Mesothelial cell of epicardium (in vitro differentiated cells): ENCODE measurements at regions not wholly inside any gene's neighbourhood (a gene's known extent, or its start where the extent isn't known, plus 50 kb on each side); places are given as distances from the start of the nearest gene placed in this dataset.

Experiments used
- DNase-seq, 2 experiments: peaks; one replicate each; pipeline ENCODE4 v3.0.0; 2021; ENCODE audit warnings: low spot score in 2 of 2; ENCODE audit not compliant: unreplicated experiment in 2 of 2
- H3K27ac Mint-ChIP-seq: 2 replicates; pipeline ENCODE4 v1.8.0; 2021; ENCODE audit warnings: mixed read lengths
- H3K27me3 Mint-ChIP-seq: 2 replicates; pipeline ENCODE4 v1.8.0; 2021; ENCODE audit warnings: low read depth, mixed read lengths
- H3K36me3 Mint-ChIP-seq: 2 replicates; pipeline ENCODE4 v1.8.0; 2021; ENCODE audit warnings: mixed read lengths
- H3K4me1 Mint-ChIP-seq: 2 replicates; pipeline ENCODE4 v1.8.0; 2021; ENCODE audit warnings: mixed read lengths
- H3K4me3 Mint-ChIP-seq: 2 replicates; pipeline ENCODE4 v1.8.0; 2021; ENCODE audit warnings: mild to moderate bottlenecking, moderate library complexity, mixed read lengths
- H3K9me3 Mint-ChIP-seq: 2 replicates; pipeline ENCODE4 v1.8.0; 2021; ENCODE audit warnings: mixed read lengths
- TF ChIP-seq, protein P1 (sequence below): fragments of 200-600 bp; sonication (generic); IDR thresholded peaks from one replicate; pipeline ENCODE4 v1.5.0; 2021; ENCODE audit warnings: antibody characterized with exemption; ENCODE audit not compliant: unreplicated experiment

GRCh38 chr10:33120700-33121099 is 162.7 kb upstream of the ITGB1 start:
- H3K4me3 Mint-ChIP-seq, result no peak overlapping the region

GRCh38 chr10:33120275-33120674 is 162.2 kb upstream of the ITGB1 start:
- TF ChIP-seq, protein P1, sequence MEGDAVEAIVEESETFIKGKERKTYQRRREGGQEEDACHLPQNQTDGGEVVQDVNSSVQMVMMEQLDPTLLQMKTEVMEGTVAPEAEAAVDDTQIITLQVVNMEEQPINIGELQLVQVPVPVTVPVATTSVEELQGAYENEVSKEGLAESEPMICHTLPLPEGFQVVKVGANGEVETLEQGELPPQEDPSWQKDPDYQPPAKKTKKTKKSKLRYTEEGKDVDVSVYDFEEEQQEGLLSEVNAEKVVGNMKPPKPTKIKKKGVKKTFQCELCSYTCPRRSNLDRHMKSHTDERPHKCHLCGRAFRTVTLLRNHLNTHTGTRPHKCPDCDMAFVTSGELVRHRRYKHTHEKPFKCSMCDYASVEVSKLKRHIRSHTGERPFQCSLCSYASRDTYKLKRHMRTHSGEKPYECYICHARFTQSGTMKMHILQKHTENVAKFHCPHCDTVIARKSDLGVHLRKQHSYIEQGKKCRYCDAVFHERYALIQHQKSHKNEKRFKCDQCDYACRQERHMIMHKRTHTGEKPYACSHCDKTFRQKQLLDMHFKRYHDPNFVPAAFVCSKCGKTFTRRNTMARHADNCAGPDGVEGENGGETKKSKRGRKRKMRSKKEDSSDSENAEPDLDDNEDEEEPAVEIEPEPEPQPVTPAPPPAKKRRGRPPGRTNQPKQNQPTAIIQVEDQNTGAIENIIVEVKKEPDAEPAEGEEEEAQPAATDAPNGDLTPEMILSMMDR, result no peak
- Mint-ChIP-seq H3K36me3 (no peaks in the 10 kb centered on the region), H3K4me1 (peaks cover 6% of the 10 kb centered on the region), H3K4me3 (no peak overlapping the region), H3K27me3 (no peaks in the 10 kb centered on the region), H3K27ac (no peak overlapping the region), H3K9me3 (no peaks in the 10 kb centered on the region)
- DNase-seq, result no peak

More at GRCh38 chr10:33120700-33121099, 162.7 kb upstream of the ITGB1 start:
- H3K27me3 Mint-ChIP-seq, result no peaks in the 10 kb centered on the region
- no peaks in the 10 kb centered on the region for H3K9me3 Mint-ChIP-seq
- peaks cover 6% of the 10 kb centered on the region for H3K4me1 Mint-ChIP-seq
- no peaks in the 10 kb centered on the region for H3K36me3 Mint-ChIP-seq
- TF ChIP-seq, protein P1, result no peak
- no peak overlapping the region for H3K27ac Mint-ChIP-seq
- no peak for DNase-seq

DNA sequence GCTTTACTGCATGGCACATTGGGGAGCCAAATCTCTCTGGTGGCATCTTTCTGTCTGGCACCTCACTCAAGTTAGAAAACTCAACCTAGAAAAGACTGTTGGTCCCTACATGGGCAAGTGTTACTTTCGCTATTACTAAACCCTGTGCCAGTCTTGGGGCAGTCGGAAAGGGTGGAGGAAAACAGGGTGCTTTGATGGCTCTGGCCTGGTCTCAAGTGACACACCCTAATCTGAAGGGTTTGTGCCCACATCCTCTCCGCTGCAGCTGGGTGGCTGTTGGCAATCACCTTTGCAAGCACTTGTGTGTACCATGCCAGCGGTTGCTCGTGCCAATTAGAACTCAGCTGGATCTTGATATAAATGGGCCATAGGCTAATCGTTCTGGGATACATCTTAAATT is 159.8 kb upstream of the ITGB1 start:
- no peak overlapping the region for H3K4me3 Mint-ChIP-seq
- no peak for DNase-seq
- H3K9me3 Mint-ChIP-seq, result no peaks in the 10 kb centered on the region
- H3K36me3 Mint-ChIP-seq, result no peaks in the 10 kb centered on the region
- H3K27me3 Mint-ChIP-seq, result no peaks in the 10 kb centered on the region
- TF ChIP-seq, protein P1, result no peak
- H3K4me1 Mint-ChIP-seq, result peaks cover 25% of the 10 kb centered on the region
- H3K27ac Mint-ChIP-seq, result no peak overlapping the region

DNA sequence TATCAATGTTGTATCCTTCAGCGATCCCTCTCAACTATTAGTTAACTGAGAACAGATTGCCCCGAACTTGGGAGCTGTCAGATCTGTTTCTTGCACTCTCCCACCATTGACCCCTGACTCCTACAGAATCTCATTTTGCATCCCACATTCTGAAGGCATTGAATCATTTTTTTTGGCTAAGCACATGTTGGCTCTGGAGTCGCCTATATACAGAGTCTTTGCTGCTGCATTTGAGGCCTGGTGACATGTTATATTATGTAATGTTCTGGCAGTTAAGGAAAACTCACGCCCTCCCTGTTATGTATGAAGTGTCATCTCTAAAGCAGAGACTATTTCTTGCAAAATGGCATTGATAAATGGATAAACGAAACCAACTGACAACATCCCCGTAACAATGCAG is 159.2 kb upstream of the ITGB1 start:
- Mint-ChIP-seq H3K4me3 (no peak overlapping the region), H3K36me3 (no peaks in the 10 kb centered on the region), H3K9me3 (no peaks in the 10 kb centered on the region), H3K27ac (no peak overlapping the region), H3K4me1 (peaks cover 30% of the 10 kb centered on the region), H3K27me3 (no peaks in the 10 kb centered on the region)
- no peak for DNase-seq
- TF ChIP-seq, protein P1, result no peak

GRCh38 chr10:33115738-33116719 is 158.0 kb upstream of the ITGB1 start:
- no peak overlapping the region for H3K4me3 Mint-ChIP-seq
- H3K9me3 Mint-ChIP-seq, result no peaks in the 10 kb centered on the region
- no peaks in the 10 kb centered on the region for H3K27me3 Mint-ChIP-seq
- no peaks in the 10 kb centered on the region for H3K36me3 Mint-ChIP-seq
- no peak overlapping the region for H3K27ac Mint-ChIP-seq
- DNase-seq, result no peak
- TF ChIP-seq, protein P1, result peak; percentile 51
- peaks cover 32% of the 10 kb centered on the region for H3K4me1 Mint-ChIP-seq
